NCI-H748 treated with DMSO at 0.1 percent for 48 hours (cell line): ENCODE measurements at regions not wholly inside any gene's neighbourhood (a gene's known extent, or its start where the extent isn't known, plus 50 kb on each side); places are given as distances from the start of the nearest gene placed in this dataset.

Experiments
- DNase-seq: peaks from one replicate; lab custom pipeline; 2025; lab: John Stamatoyannopoulos, UW

DNA sequence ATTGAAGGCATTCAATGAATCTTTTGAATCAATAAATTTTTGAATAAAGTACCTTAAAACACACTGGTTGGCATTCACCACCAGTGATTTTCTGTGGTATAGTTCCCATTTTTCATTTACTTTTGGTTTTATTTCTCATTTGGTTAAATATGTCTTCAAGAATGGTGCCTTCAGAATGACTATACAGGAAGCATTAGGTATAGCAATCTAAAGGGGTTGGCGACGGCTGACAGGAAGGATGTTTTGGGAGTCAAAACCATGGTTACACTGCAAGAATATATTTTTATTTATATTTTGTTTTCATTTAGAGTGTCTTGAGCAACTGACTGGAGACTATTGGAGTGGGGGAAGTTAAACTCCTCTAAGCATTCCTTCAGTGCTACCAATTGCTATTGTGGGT lies 235.7 kb downstream of the HTR1A start:
- no peak for DNase-seq

- DNase-seq: no peak
These were observed 243.1 kb downstream of the HTR1A start for GRCh38 chr5:63719147-63719546.

- no peak for DNase-seq
These were observed 262.0 kb downstream of the HTR1A start for GRCh38 chr5:63700241-63700640.

- no peak for DNase-seq
These were observed 264.4 kb downstream of the HTR1A start for GRCh38 chr5:63697811-63698210.

DNA sequence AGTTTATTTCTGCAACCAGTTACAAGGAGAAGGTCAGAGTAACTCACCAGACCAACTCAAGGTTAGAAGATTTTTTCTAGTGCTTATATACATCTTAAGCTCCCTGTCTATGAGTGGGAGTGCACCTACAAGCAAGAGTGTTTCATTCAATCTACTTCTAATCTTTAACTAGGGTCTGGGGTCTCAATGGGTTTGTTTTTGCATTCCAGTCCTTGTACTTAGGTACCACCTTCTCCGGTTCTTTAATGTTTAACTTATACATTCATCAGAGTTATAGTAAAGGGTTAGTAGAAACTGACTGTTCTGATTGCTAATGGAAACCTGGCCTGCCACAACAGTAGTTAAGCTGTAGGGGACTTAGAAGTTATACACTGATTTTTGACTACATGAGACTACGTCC lies 271.7 kb downstream of the HTR1A start:
- DNase-seq: no peak

GRCh38 chr5:63687854-63688516 lies 274.3 kb downstream of the HTR1A start:
- no peak for DNase-seq

- DNase-seq: no peak
These were observed 275.3 kb downstream of the HTR1A start for GRCh38 chr5:63686938-63687337.

DNA sequence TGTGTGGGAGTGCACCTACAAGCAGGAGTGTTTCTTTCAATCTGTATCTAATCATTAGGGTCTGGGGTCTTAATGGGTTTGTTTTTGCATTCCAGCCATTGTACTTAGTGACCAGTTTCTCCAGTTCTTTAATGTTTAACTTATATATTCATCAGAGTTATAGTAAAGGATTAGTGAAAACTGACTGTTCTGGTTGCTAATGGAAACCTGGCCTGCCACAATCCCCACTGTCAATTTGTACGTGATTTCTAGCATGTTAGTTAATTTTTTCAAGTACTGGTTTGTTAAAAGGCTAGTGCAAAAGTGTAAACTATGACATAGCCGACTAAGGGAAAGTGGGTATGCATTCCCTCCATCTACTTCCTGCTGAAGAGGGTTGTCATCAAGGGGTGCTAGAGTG lies 276.1 kb downstream of the HTR1A start:
- peak; percentile 2 for DNase-seq

DNA sequence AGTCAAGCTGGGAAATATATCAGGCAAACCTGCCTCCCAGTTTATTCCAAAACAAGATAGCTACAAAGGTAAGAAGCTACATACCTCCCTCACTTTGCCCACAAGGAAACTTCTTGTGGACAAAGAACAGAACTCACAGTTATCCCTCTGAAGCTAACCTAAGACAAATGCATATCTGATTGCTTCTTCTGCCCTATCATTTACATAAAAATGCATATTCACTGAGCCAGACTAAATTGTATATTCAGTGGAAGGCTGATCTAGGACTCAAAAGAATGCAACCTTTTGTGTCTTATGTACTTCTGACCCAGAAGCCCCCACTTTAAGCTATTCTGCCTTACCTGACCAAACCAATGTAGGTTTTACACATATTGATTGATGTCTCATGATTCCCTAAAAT lies 276.8 kb downstream of the HTR1A start:
- DNase-seq: no peak

DNA sequence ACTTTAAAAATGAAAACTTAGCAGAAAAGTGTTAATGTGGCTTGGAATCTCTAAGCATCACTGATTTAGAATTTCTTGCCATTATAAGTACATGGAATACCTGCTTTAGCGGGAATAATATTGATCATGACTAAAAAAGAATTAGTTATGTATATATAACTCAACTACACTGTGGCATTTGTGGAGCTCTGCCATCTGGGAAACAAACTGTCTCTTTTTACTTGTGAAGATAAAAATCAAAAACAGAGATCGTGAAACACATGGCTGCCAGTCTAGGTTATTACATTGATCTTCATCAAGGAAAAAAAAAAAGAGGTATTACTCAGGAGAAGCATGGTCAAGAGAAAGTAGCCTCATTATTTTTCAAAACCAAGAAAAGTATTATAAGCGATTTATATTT lies 287.4 kb downstream of the HTR1A start:
- DNase-seq: no peak

- DNase-seq: no peak
These were observed 307.2 kb downstream of the HTR1A start for GRCh38 chr5:63655043-63655442.

GRCh38 chr5:63650581-63650980 lies 311.7 kb downstream of the HTR1A start:
- no peak for DNase-seq

DNA sequence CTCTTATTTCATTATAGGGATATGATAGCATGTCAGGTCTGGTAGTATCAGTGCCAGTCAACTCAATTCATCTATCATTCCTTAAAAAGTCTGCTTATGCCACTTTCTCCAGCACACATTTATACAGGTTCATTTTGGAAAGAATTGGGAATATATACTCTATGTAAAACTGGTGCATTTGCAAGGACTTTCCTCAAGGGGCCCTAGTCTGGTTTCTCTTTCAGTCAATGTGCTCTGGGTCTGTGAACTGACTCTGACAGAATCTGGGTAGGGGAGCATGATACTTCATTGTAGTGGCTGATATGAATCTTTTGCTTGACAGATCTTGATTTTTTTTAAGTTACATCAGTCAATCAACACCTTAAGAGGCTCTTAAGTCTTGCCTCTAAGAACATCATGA lies 313.9 kb downstream of the HTR1A start:
- no peak for DNase-seq

DNA sequence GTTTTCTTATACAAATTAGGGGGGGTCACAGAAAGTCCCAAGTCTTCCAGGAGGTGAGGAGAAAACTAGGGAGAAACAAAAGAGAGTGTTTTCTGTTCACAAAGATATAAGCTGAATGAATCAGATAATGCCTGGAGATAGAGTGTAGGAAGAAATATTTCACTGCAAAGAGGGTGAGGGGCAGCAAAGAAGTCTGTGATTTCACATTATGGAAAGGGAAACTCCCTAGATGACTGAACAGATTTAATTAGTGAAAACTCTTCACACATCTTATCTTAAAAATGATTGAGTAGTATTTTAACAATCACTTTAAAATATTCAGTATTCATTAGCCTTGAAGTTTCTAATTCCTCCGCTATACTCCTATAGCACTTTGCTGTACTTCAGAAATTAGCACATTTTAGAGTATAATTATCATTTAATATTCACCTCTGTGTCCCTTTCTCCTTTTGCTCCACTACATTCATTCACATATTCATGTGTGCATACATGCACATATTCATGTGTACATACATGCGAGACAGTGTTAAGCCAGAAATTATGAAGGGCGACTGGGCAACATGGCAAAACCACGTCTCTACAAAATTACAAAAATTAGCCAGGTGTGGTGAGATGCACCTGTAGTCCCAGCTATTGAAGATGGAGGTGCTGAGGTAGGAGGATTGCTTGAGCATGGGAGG lies 332.2 kb downstream of the HTR1A start:
- DNase-seq: no peak

- DNase-seq: no peak
These were observed 348.8 kb downstream of the HTR1A start for GRCh38 chr5:63613442-63613841.

- DNase-seq: no peak
These were observed 358.2 kb downstream of the HTR1A start for GRCh38 chr5:63603996-63604395.

DNA sequence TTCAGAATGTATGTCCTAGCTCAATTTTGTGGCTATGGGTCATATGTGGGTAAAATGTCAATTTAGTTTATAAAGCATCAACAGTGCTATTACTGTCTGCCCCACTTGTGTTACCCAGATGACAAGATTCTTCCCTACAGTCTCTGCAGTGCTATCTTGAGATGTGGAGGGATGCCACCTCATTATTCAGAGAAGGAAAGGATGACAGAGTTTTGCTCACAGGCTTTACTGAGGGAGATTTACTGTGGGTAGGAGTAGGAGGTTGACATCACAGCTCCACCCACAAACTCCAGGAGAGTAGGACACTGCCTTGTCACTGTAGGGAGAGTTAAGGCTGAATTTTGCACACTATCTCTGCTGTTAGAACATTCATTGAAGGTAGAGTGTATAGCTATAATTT lies 359.3 kb downstream of the HTR1A start:
- DNase-seq: no peak

- no peak for DNase-seq
These were observed 366.0 kb downstream of the HTR1A start for GRCh38 chr5:63596254-63596653.

DNA sequence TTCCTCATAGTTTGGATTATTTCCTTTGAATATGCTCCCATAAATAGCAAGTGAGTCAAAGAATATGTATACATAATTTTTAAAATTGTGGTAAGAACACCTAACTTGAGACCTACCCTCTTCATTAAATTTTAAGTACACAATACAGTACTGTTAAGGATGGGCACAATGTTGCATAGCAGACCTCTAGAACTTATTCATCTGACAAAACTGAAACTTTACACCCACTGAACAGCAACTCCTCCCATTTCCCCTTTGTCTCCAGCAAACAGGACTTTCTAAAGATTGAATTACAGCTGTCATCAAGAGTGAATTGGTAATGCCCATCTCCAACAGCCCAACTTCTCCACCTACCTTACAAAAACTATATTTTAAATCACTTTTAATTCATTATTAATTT lies 388.9 kb downstream of the HTR1A start:
- DNase-seq: no peak

- DNase-seq: no peak
These were observed 389.5 kb downstream of the HTR1A start for GRCh38 chr5:63572740-63573139.

DNA sequence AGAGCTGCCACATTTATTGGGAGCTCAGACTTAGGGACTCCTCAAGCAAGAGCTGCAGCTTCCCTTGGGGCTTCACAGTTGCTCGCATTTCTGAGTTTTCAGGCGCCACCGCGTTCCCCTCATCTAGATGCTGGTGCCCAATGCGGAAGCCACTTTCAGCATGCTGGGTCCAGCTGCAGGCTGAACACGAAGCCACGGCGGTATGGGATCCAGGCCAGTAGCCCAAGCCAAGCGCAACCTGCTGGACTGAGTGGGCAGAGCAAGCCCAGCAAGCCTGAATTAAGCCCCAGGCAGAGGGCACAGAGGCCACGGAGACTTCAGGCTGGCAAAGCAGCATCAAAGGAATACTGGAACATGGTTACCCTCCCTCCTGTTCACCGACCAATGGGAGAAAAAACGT lies 391.5 kb downstream of the HTR1A start:
- no peak for DNase-seq

DNA sequence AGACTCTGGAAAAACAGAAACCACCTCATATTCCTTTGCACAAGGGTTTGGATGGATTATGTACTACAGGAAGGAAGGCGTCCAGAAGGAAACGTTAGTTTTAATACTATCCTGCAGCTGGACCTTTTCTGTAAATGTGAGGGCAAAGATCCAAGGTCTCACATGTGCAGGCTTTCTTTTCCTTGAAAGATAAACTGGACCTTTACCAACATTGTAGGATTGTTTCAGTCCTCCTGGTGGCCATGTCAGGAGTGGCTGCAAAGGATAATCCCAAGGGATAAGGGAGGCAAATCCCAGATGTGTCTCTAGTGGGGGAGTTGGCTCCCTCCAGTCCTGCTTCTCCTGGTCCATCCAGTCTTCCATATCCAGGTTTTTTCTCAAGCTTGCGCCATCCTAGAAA lies 397.5 kb downstream of the HTR1A start:
- DNase-seq: no peak

- no peak for DNase-seq
These were observed 399.0 kb downstream of the HTR1A start for GRCh38 chr5:63563008-63563917.
